ENCODE measurements at regions not wholly inside any gene's neighbourhood (a gene's known extent, or its start where the extent isn't known, plus 50 kb on each side); places are given as distances from the start of the nearest gene placed in this dataset.

GRCh38 chr15:75763137-75763611 lies 50.5 kb upstream of the CSPG4 start:
- no peak overlapping the region for H3K4me3 ChIP-seq (replicated peaks; ENCODE audit: low read depth, low read length)
- TF ChIP-seq CTCF (IDR thresholded peaks at IDR 0.05; ENCODE audit: low read length, missing control alignments) = no peak
- no peak for DNase-seq (ENCODE audit: low read depth)
